Frontal cortex (tissue), 3 donors: ENCODE measurements at regions not wholly inside any gene's neighbourhood (a gene's known extent, or its start where the extent isn't known, plus 50 kb on each side); places are given as distances from the start of the nearest gene placed in this dataset.

Experiments used
- DNase-seq, 2 donors: peaks; one replicate each; pipeline ENCODE4 v3.0.0; 2012; ENCODE audit warnings: low spot score in 2 of 2
- FAIRE-seq: peaks from 2 replicates; lab custom pipeline; 2012; peaks lifted over from hg19 to GRCh38; lab: Jason Lieb, UNC
- donor health status: control.
- donor health status: control.
- donor health status: control.

DNA sequence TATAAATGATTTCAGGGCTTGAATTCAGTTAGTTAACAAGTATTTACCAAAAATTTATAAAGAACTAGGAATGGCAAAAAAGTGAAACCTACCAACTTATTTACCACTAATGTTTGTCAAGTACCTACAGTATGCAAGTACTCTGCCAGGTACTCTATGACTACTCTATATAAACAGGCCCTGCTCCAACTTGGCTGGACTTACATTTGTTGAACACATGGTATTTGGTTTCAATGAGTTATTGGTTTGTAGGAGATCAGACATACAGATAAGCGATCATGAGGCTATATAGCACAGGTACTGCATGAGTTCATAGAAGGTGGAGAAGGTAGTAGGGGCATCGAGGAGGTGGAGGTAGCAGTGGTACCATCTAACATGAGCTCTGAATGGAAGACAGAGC, 159.9 kb upstream of the PDGFD start:
- DNase-seq (no peak), FAIRE-seq (no peak)

DNA sequence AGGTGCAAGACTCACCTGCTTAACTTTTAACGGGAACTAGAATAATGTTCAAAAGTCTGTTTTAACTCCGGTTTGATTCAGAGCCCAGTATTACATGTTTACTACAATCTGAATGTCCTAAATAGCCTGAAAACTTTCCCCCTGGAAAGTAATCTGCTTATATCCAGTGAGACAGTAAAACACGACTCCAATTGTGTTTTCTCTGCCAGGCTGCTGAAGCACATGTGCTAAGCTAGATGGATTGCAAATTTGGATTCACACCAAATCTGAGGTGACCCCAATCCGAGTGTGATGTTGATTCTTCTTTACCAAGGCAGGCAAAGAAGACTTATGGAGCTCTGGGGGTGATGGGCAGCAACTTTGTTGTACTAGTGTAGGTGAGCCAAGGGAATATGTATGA, 158.7 kb upstream of the PDGFD start:
- no peak for DNase-seq
- FAIRE-seq: no peak

DNA sequence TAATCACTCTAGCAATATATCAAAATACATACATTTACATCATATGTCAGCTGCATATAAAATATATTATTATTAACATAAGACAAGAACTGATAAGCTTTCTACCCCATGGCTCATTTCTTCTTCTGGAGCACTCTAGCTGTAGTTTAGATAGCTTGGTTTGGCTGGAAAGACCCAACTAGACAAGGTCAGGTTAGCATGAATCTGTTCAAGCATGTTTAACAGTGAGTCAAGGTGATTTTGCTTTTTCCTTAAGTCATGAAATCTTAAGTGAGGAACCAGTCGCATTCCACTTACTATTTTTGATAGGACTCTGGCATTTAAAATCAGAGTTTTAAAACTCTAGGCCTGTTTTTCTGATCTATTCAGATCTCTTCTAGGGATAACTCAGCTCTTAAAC, 157.0 kb upstream of the PDGFD start:
- no peak for FAIRE-seq
- no peak for DNase-seq

DNA sequence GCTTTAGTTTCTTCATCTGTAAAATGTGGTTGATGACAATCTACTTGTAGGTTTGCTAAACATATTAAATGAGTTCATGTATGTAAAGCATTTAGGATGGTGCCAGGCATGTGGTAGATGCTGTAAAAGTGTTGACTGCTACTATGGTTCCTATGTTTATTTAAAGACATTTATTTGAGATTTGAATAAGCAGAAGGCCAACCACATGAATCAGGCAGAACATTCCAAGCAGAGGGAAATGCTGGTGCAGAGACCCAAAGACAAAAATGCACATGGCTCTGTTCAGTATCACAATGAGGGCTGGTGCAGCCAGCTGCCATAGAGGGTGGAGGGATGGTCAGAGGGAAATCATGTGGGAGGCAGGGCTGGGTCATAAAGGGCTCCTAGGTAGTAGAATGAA, 156.2 kb upstream of the PDGFD start:
- FAIRE-seq (no peak), DNase-seq (no peak)

DNA sequence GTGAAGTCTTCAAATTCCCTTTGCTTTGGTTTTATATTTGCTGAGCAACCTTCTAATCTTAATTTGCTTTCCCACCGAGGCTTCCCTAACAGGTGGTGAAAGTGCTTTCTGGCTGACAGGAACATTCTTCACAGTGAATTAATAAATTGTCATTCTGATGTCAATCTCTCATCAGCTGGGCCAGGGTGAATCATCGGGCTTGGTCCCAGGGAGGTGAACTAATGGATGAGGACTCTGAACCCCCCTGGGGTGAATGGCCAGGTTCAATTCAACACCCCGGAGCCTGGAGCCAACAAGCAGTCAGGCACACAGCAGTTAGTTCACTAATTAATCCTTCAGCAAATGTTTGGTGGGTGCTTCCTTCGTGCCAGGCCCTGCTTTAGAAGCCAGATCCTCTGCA, 155.4 kb upstream of the PDGFD start:
- DNase-seq (no peak), FAIRE-seq (no peak)

DNA sequence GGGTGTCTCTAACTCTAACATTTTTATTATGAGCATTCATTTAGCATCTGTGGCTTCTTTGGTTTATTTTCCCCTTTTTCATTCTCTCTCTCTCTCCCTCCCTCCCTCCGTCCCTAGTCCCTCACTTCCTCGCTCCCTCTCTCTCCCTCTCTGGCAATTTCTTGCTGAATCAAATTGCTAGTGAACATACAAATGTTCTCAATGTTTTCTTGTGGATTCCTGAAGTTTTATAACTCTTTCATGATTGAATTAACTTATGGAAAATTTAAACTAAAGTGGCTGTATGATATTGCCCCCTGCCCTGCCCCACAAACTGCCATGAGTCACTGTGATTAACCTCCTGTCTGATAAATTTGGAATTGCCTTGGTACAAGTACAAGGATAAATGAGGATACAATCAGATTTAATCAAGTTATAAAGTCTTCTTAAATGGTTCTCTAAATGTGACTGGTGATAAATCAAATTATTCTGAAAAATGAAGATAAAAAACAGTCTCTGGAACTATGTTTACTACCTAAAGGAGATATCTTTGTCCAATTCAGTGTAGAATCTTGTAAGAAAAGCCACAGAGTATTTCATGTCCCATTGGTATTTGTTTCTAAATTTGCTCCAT, 143.0 kb upstream of the PDGFD start:
- FAIRE-seq: no peak

DNA sequence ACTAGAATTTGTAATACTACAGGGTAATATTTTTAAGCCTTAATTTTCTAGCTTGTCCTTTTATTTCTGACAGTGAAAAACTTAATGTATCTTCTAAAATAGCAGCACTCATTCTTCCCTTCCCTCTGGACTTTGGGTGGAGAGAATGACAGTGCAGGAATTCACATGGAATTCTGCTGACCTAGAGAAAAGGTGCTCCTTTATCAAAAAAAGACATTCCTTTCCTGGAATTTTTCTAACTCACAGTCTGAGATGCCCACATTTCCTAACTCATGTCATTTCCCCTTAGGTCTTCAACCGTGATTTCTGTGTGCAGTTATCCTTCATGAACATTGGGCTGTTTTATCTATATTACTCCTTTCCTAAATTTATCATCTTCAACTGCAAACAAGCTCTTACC, 137.8 kb upstream of the PDGFD start:
- DNase-seq (no peak), FAIRE-seq (no peak)

More for the DNA sequence above, 143.0 kb upstream of the PDGFD start:
- no peak for DNase-seq

DNA sequence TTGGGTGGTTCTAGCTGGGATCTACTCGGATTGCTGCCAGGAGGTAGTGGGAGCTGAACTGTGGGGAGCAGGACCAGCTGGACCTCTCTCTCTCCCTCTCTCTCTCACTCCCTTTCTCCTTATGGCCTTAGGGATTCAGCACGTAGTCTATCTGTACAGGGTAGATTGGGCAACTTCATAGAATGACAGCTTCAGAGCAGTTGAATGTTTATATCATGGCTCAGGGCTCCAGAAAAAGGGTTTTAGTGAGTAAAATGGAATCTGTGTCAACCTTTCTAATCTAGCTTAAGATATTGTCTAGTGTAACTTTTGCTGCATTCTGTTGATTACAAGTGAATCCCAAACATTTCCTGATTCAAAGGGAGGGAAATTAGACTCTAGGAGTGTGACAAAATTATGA, 127.7 kb upstream of the PDGFD start:
- no peak for FAIRE-seq
- no peak for DNase-seq

DNA sequence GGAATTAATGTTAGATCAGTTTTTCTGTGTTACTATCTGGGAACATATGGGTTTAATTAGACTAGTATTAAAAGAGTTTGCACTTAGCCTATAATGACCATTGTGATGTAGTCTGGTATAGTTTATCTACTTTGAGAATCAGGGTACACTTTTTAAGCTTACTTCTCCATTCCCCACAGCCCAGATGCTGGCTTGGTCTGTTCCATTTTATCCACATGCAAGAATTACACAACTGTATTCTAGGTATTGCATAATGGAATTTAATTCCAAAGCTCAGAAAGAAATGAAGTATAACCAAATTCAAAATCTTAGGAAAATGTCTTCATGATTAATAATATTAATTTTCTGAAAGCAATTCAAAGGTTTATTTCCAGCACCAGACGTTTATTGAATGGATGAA, 122.2 kb upstream of the PDGFD start:
- no peak for FAIRE-seq
- no peak for DNase-seq

DNA sequence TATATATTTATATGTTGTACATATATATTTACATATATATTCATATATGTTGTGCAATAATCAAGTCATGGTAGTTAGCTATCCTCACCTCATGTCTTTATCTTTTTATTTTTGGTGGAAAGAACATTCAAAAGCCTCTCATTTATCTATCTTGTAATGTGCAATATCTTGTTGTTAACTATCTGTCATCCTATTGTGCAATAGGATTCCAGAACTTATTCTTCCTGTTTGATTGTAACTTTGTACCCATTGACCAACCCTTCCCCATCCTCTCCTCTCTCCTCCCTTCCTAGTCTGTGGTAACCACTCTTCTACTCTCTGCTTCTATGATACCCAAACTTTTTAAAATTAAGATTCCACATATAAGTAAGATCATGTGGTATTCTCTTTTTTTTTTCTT, 115.6 kb upstream of the PDGFD start:
- FAIRE-seq: no peak
- no peak for DNase-seq

DNA sequence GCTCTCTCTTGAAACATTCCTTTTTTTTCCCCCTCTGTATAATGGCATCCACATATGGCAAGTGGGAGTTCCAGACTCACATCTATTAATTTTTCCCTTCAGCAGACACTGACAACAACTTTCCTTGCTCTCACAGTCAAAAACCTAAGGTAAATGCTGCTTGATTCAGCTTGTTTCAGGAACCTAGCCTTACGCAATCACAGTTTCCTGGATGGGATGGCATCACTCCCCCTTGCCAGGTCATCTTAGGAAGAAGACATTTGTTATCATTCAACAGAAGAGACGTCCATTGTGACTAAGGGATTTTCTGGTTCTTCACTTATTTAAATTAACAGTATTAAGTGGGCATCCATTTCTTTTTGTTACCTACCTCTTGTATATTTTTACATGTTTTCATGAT, 112.0 kb upstream of the PDGFD start:
- DNase-seq (no peak), FAIRE-seq (no peak)

DNA sequence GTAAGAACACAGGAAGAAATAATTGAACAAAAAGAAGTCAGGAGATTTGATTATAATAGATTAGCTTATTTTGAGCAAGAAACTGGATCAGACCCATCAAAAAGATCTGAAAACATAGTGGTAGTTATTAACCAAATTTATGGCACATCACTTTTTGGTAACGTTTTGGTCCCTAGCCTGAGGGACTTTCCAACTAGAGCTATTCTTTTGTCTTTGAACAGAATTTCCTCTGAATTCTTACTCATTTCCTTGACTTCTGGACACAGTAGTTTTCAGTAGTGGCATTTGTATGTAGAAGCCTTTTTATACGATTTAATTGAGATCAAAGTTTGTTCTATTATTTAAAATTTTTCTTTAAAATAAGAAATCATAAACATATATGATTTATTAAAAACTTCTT, 96.5 kb upstream of the PDGFD start:
- DNase-seq (no peak), FAIRE-seq (no peak)

DNA sequence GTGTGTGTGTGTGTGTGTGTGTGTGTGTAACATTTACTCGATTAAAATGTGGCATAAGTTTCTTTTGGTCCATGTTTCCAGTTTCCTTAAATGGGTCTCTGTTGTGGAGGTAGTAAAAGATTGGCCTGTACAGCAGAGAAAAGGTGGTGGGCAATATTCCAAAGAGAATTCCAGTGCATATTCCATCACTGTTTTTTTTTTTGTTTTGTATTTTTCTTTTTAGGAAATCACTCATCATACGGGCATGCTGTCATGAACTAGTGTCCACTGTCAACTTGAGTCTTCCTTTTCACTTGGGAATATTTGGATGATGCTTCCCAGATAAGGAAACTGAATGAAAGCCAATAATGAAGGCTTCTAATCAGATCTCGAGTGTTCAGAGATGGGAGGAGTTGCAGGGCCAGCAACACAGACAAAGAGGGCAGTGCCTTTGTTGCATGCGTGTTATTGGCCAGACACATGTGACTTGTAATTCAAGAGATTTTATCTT, 95.2 kb upstream of the PDGFD start:
- FAIRE-seq (no peak), DNase-seq (no peak)

DNA sequence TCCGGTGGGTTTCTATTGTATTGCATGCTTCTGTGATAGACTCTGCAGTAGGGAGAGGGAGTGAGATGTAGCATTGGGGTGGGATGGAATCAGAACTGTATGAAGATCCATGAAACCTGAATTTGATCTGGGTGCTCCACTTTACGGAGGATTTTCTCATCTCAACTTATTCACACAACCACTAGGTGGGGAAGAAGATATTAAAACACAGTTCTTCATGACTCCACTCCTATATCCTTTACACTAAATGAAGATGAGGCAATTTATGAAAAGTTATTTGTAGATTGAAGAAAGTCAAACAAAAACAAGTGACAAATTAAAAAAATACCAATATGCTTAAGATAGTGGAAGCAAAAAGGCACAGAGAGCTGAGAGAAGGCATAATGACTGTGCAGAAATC, 92.6 kb upstream of the PDGFD start:
- DNase-seq (no peak), FAIRE-seq (no peak)

DNA sequence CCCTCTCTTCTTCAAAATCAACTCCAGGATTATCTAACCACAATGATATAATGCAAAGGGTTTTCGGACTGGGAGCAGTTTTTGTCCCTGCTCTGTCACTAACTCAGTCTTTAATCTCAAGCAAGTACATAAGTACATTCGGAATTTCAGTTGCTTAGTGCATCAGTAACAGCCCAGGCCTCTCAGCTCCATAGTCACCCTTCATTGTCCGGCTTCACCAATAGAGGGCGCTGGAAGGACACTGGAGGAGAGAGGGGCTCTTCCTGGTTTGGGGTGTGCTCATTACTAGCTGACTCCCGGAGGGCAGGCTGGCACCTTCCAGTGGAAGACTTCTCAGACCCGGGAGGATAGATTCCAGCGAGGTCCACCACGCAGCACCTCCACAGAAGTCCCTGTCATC, 90.4 kb upstream of the PDGFD start:
- FAIRE-seq (no peak), DNase-seq (no peak)

DNA sequence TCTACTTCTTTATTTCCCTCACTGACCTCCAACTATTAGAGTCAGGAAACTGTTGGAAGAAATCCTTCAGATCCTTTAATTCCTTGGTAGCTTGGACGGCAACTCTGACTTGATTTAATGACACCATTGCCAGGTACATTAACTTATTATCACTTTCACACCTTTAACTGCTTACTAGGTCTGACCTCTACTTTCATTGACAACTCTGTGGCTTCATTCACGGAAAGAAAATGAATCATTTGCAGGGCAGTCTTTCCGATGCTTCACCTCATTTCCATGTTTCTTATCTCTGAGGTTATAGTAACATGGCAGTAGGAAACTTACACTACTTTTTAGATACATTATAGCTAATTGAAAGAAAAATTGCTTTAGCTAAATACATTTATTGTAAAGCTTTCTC, 82.6 kb upstream of the PDGFD start:
- no peak for FAIRE-seq
- no peak for DNase-seq

DNA sequence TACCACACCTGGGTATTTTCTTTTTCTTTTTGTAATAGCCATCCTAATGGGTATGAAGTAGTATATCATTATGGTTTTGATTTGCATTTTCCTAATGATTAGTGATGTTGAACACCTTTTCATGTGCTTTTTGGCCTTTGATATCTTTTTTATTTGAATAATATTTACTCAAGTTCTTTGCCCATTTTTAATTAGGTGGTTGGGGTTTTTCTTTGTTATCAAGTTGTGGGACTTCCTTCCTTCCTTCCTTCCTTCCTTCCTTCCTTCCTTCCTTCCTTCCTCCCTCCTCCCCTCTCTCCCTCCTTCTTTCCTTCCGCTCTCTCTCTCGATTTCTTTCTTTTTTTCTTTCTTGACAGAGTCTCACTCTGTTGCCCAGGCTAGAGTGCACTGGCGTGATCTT, 75.0 kb upstream of the PDGFD start:
- no peak for DNase-seq
- no peak for FAIRE-seq

DNA sequence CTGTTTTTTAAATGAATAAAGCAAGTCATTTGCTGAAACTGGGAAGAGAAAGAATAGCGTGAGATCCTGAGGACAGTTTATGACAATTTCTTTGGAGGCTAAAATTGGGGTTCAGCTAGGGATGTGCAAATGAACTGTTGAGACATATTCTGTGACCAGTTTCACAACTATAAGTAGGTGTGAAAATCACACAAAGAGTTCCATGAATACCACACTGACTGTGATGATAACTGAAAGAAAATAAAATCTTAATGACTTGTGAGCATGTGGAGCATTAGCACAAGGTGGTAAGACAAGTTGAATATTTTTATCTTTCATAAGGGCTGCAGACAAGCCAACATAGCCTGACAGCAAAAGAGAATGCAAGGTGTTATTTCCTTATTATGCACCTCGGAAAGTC, 61.1 kb upstream of the PDGFD start:
- DNase-seq (no peak), FAIRE-seq (no peak)

DNA sequence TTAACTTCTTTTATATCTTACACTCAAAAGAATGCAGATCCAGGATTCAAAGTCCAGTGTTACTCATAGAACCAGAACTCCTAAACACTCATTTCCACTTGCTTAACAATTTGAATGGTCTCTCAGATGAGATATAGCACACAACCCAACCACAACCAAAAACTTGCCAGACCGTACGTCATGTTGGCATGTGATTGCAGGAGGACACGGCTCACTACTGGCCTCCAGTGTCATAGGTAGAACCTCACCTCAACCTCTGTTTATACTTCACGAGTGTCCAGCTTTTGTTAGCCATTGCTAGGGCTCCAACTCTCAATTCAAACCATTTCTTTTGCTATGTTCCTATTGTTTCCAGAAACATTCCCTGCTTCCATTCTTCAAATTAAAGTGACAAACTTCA, 58.5 kb upstream of the PDGFD start:
- FAIRE-seq: no peak
- no peak for DNase-seq

DNA sequence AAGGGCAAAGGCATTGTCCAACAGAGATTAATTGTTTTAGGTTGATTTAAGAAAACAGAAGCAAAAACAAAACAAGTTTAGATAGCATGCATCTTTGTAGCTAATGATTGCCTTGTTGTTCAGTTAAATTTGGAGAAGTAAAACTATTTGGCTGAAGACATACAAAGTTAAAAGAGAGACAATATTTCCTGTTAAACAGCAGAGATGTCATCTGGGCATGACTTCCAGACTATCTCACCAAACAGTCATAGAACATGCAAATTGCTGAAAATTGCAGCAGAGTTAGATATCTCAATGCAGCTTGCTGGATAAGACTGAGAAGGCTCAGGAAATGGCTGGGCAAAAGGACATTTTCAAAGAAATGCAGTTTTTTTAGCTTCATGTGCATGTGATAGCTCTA, 57.5 kb upstream of the PDGFD start:
- DNase-seq: no peak
- no peak for FAIRE-seq

DNA sequence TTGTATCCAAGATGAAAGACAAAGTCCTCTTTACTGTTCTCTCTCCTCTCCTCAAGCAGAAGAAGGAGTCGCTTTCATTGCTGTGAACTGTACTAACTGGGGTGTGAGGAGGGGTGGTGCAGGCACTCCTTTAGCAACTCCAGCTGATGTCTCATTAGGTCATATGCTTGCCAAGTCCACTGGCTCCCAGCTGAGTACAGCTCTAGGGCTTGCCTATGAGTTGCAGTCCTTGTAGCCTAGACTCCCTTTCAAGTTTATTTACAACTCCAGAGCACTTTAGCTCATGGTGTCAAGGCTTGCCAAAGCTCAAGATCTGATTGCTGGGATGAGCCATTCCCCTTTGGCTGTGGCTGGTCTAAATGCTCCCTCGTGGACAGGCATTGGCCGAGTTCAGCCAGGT, 55.1 kb upstream of the PDGFD start:
- FAIRE-seq: no peak

DNA sequence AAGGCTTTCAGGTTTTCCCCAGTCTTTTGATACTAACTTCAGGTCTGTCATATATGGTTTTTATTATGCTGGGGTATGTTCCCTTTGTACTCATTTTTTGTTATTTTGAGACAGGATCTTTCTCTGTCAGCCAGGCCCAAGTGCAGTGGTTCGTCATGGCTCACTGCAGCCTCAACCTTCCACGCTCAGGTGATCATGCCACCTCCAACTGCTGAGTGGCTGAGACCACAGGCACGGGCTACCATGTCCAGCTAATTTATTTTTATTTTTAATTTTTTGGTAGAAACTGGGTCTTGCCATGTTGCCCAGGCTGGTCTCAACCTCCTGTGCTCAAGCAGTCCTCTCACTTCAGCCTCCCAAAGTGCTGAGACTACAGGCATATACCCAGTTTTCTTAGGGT, 50.6 kb upstream of the PDGFD start:
- DNase-seq: no peak
- no peak for FAIRE-seq

More for the DNA sequence above, 55.1 kb upstream of the PDGFD start:
- DNase-seq: no peak
